GM12873 (cell line): ENCODE measurements at regions not wholly inside any gene's neighbourhood (a gene's known extent, or its start where the extent isn't known, plus 50 kb on each side); places are given as distances from the start of the nearest gene placed in this dataset.

Experiments used
- TF ChIP-seq, protein P1 (sequence below): IDR thresholded peaks from 2 replicates; pipeline ENCODE4 v1.5.1; 2012; ENCODE audit warnings: low read depth, mild to moderate bottlenecking, moderate library complexity, low read length, control low read depth; ENCODE audit not compliant: insufficient read depth; ENCODE audit errors: missing control alignments

DNA sequence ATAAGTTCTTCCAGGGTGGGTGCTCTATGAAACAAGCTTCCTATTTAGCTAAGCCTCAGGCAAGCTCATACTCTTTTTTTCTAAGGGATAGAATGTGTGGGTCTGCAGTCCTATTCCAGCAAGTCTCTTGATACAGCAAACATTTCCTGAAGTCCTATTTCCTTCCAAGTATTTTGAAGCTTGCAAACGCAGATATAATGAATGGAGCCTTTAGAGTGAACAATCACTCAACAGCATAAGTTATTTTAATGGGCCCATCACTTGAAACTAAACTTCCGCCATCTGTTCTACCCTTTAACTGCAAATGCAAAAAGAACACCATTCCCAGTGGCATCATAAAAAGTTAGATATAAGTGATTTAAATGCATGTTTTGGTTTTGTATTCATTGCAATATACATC is 108.3 kb upstream of the TAPT1 start:
- TF ChIP-seq, protein P1, sequence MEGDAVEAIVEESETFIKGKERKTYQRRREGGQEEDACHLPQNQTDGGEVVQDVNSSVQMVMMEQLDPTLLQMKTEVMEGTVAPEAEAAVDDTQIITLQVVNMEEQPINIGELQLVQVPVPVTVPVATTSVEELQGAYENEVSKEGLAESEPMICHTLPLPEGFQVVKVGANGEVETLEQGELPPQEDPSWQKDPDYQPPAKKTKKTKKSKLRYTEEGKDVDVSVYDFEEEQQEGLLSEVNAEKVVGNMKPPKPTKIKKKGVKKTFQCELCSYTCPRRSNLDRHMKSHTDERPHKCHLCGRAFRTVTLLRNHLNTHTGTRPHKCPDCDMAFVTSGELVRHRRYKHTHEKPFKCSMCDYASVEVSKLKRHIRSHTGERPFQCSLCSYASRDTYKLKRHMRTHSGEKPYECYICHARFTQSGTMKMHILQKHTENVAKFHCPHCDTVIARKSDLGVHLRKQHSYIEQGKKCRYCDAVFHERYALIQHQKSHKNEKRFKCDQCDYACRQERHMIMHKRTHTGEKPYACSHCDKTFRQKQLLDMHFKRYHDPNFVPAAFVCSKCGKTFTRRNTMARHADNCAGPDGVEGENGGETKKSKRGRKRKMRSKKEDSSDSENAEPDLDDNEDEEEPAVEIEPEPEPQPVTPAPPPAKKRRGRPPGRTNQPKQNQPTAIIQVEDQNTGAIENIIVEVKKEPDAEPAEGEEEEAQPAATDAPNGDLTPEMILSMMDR, result no peak

DNA sequence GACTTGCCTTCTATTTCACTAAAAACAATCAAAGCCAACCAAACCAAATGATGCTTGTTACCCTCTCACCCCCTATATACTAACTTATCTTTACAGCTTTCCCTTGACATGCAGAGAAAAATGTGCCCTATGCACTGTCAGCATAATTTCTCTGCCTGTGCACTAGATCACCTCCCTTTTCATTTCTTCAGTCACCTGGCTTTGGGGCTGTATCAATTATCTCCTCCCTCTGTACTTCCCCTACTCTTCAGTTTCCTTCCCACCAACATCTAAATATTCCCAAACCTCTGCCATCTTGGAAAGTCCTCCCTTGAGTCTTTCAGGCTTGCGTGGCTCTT is 103.5 kb upstream of the TAPT1 start:
- TF ChIP-seq, protein P1, result no peak

DNA sequence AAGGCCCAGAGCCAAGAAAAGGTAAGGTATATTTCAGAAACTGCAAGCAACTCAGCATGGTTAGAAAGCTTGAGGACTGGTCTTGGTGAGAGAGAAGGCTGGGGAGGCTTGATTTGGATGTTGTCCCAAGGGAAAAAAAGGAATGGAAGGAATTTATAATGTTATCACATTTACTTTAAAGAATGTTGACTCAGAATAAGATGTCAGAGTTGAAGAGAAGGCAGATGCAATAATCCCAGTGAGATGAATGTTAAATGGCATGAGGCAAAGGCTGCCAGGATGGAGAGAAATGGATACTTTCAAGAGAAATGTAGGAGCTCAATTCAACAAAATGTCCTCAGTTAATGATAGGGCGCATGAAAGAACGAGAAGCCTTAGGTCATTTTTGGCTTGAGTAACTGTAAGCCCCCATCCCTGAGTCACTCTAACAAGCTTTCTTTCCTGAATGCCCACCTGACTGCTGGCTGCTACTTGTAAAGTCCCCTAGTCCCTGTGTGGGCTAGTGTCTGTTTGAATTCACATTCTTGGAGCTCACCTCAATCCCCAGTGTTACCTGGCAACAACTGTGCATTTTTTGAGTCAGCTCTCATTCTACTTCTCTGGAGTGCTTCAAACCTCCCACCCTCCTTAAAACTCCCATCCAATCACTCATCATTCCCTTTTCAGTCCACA is 103.0 kb upstream of the TAPT1 start:
- TF ChIP-seq, protein P1, result no peak

DNA sequence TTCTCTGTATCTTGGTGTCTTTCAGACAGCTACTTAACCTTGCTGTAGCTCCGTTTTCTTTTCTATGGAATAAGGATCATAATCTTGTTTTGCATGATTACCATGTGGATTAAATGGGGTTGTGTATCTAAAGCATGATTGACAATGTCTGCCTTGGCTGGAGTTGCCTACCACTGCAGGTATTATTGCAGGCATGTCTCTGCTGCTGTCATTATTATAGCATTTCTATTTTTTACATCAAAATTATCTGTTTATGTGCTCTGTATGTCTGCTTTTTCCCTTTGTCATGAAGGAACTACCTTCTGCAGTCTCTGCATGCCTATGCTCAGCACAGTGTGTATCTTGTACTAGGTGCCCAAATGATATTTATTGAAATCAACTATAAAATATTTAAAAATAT is 95.9 kb upstream of the TAPT1 start:
- TF ChIP-seq, protein P1, result no peak

DNA sequence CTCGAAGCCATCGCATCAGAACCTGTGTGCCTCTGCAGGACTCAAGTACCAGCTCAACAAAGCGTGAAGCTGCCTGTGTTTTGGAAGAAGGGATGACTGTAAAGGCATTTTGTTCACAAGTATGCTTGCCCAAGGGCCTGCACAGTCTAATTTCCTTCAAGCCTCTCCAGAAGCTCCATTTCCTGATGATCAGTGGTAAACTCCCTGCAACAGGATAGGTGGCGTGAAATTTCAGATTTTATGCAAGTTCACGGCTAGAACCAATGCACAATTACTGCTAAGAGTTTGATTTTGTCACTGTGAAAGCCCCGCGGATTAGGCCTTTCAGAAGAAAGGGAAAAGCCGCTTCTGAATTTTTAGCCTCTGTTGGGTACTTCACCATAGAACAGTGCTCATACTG is 89.2 kb upstream of the TAPT1 start:
- TF ChIP-seq, protein P1, result no peak

DNA sequence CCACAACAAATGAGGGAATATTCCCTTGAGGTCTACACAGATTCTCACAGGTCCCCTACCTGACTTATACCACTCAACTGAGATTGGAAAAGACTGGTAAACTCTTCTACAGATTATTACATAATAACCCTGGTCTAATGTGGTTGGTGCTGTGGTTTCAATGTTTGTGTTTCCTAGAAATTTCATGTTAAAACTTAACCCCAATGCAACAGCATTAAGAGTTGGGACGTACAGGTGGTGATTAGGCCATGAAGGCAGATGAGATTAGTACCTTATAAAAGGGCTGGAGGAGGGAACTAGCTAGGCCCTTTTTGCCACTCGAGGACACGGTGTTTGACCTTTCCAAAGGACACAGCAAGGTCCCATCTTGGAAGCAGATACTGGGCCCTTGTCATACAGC is 84.3 kb upstream of the TAPT1 start:
- TF ChIP-seq, protein P1, result no peak

DNA sequence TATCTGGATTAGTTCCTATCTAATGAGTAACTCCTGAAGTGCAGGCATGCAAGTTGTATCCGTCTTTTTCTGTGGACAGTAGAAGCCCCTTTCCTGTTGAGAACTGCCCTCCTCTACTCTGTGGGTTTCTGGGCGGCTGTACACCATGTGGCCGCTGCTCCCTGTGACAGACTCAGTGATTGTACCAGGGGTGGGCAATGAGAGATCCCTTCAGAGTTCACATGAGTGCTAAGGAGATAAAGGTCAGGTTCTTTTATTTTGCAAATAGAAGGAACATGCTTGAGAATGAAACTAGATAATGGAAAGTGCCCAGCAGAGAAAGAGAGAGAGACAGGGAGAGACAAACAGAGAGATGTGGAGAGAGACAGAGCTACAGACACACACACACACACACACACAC is 76.4 kb upstream of the TAPT1 start:
- TF ChIP-seq, protein P1, result no peak
